Endothelial cell of umbilical vein (primary cell): ENCODE measurements at regions not wholly inside any gene's neighbourhood (a gene's known extent, or its start where the extent isn't known, plus 50 kb on each side); places are given as distances from the start of the nearest gene placed in this dataset.

Source experiments
- BruUV-seq: library from RNA; stranded (reverse); fragments of 400-500 nt; replicated peaks from 2 replicates; lab custom pipeline; 2021; lab: Mats Ljungman, UMichigan
- CTCF ChIA-PET: fragments of 300-600, 350-600 bp; sonication (Branson Sonifier 250); formaldehyde crosslinking; loops from one replicate; lab custom pipeline; 2021; ENCODE audit warnings: antibody characterized with exemption, inconsistent platforms; lab: Charles Lee
- POLR2A ChIA-PET: fragments of 300-600, 350-600 bp; sonication (Branson Sonifier 250); formaldehyde crosslinking; loops from one replicate; lab custom pipeline; 2021; ENCODE audit warnings: antibody characterized with exemption, inconsistent platforms; lab: Charles Lee
- DNase-seq: peaks from one replicate; pipeline ENCODE4 v3.0.0-alpha.2; 2011; ENCODE audit warnings: low read depth, low spot score
- FAIRE-seq: peaks from 2 replicates; lab custom pipeline; 2011; peaks lifted over from hg19 to GRCh38; lab: Jason Lieb, UNC
- H2AFZ ChIP-seq: 2 replicates; pipeline ENCODE4 v1.6.0; 2012; ENCODE audit warnings: low read depth, low read length, control low read depth, inconsistent platforms
- H3K27ac ChIP-seq: 2 replicates; pipeline ENCODE4 v1.5.1; 2011; ENCODE audit warnings: low read depth, mild to moderate bottlenecking, control low read depth, low read length, moderate library complexity; ENCODE audit not compliant: insufficient read depth
- H3K27me3 ChIP-seq, 2 experiments: 2 replicates each; pipeline versions ENCODE4 v1.6.0 to v1.6.1; 2011; ENCODE audit warnings: low read length in 2 of 2, mixed read lengths in 1 of 2; ENCODE audit not compliant: control insufficient read depth in 2 of 2, insufficient read depth in 2 of 2
- H3K36me3 ChIP-seq, 2 experiments: 2 replicates in 1 of 2; 3 replicates in 1 of 2; pipeline ENCODE4 v1.5.1; 2011; ENCODE audit warnings: low read length in 2 of 2, mild to moderate bottlenecking in 1 of 2, moderate library complexity in 1 of 2; ENCODE audit not compliant: control insufficient read depth in 2 of 2, insufficient read depth in 2 of 2; ENCODE audit errors: extremely low read depth in 1 of 2
- H3K4me1 ChIP-seq: 3 replicates; pipeline ENCODE4 v1.5.1; 2011; ENCODE audit warnings: mild to moderate bottlenecking, low read length; ENCODE audit not compliant: control insufficient read depth, insufficient read depth; ENCODE audit errors: extremely low read depth
- H3K4me2 ChIP-seq: 2 replicates; pipeline ENCODE4 v1.6.1; 2011; ENCODE audit warnings: low read length, control low read depth, mixed read lengths; ENCODE audit not compliant: insufficient read depth
- H3K4me3 ChIP-seq, 3 experiments: fragments of 200-600 bp in 1 of 3; sonication (generic), shearing (Covaris generic) in 1 of 3; replicated peaks in 1 of 3; 2 replicates each; pipeline ENCODE4 v1.5.1; 2011 to 2016; ENCODE audit warnings: control low read depth in 3 of 3, low read length in 3 of 3, mild to moderate bottlenecking in 2 of 3, inconsistent platforms in 1 of 3, low read depth in 1 of 3, moderate library complexity in 1 of 3; ENCODE audit not compliant: insufficient read depth in 1 of 3
- H3K79me2 ChIP-seq: 2 replicates; pipeline ENCODE4 v1.6.0; 2012; ENCODE audit warnings: low read length, inconsistent platforms; ENCODE audit not compliant: control insufficient read depth, insufficient read depth
- H3K9ac ChIP-seq: replicated peaks from 2 replicates; pipeline ENCODE3; 2011; ENCODE audit warnings: low read length, control low read depth; ENCODE audit not compliant: insufficient read depth; ENCODE audit errors: extremely low read depth
- H3K9me1 ChIP-seq: replicated peaks from 3 replicates; pipeline ENCODE4 v1.6.0; 2011; ENCODE audit warnings: mild to moderate bottlenecking, low read length; ENCODE audit not compliant: control insufficient read depth, insufficient read depth; ENCODE audit errors: extremely low read depth
- H3K9me3 ChIP-seq: replicated peaks from 2 replicates; pipeline ENCODE4 v1.5.1; 2012; ENCODE audit warnings: low read length, inconsistent platforms; ENCODE audit not compliant: control insufficient read depth, insufficient read depth
- H4K20me1 ChIP-seq: replicated peaks from 2 replicates; pipeline ENCODE3; 2011; ENCODE audit warnings: mild to moderate bottlenecking, low read length; ENCODE audit not compliant: control insufficient read depth, insufficient read depth; ENCODE audit errors: extremely low read depth
- EZH2 ChIP-seq: IDR thresholded peaks from 2 replicates; pipeline ENCODE4 v1.6.1; 2012; ENCODE audit warnings: borderline replicate concordance, low read depth, mild to moderate bottlenecking, moderate library complexity, low read length, inconsistent platforms; ENCODE audit not compliant: severe bottlenecking
- FOS ChIP-seq: IDR thresholded peaks from 2 replicates; pipeline ENCODE4 v1.6.1; 2011; ENCODE audit warnings: mild to moderate bottlenecking, low read length, moderate library complexity, borderline replicate concordance; ENCODE audit not compliant: insufficient read depth
- GATA2 ChIP-seq: IDR thresholded peaks from 2 replicates; pipeline ENCODE4 v1.7.0; 2011; ENCODE audit warnings: low read depth, mild to moderate bottlenecking, moderate library complexity, mixed read lengths, low read length; ENCODE audit not compliant: insufficient read length, insufficient read depth
- JUN ChIP-seq: IDR thresholded peaks from 2 replicates; pipeline ENCODE4 v1.6.1; 2011; ENCODE audit warnings: borderline replicate concordance, low read depth; ENCODE audit not compliant: insufficient read length, insufficient read depth
- MAX ChIP-seq: IDR thresholded peaks from 2 replicates; pipeline ENCODE4 v1.6.1; 2011; ENCODE audit not compliant: insufficient read depth, insufficient read length
- MYC ChIP-seq: IDR thresholded peaks from one replicate; pipeline ENCODE4 v1.6.1; 2011; ENCODE audit warnings: mild to moderate bottlenecking, low read depth, low read length
- POLR2A ChIP-seq: IDR thresholded peaks from 2 replicates; pipeline ENCODE4 v1.6.1; 2012; ENCODE audit warnings: low read depth, mild to moderate bottlenecking, control low read depth, low read length
- POLR2AphosphoS5 ChIP-seq: IDR thresholded peaks from 2 replicates; pipeline ENCODE4 v1.6.1; 2012; ENCODE audit warnings: low read depth, mild to moderate bottlenecking, control low read depth, low read length, moderate library complexity; ENCODE audit not compliant: insufficient read depth
- dilution Hi-C: fragments of 300-500 bp; cut with MboI; formaldehyde crosslinking; loops from one replicate; pipeline ENCODE4 v1.15.0; 2019; ENCODE audit warnings: low sequenced_read_pairs; ENCODE audit not compliant: extremely low pct_ligation_motif_present
- intact Hi-C: fragments of 100-400 bp; cut with micrococcal nuclease; formaldehyde crosslinking; loops from one replicate; pipeline ENCODE4 v1.10.0; 2022
- TF ChIP-seq, protein P1 (sequence below), 2 donors: IDR thresholded peaks; 1 replicate in 1 of 2; 2 replicates in 1 of 2; pipeline ENCODE4 v1.5.1; 2011; ENCODE audit warnings: low read length in 2 of 2, mild to moderate bottlenecking in 2 of 2, moderate library complexity in 2 of 2, control low read depth in 1 of 2, inconsistent platforms in 1 of 2, low read depth in 1 of 2; ENCODE audit not compliant: insufficient read depth in 1 of 2; ENCODE audit errors: extremely low read depth in 1 of 2

DNA sequence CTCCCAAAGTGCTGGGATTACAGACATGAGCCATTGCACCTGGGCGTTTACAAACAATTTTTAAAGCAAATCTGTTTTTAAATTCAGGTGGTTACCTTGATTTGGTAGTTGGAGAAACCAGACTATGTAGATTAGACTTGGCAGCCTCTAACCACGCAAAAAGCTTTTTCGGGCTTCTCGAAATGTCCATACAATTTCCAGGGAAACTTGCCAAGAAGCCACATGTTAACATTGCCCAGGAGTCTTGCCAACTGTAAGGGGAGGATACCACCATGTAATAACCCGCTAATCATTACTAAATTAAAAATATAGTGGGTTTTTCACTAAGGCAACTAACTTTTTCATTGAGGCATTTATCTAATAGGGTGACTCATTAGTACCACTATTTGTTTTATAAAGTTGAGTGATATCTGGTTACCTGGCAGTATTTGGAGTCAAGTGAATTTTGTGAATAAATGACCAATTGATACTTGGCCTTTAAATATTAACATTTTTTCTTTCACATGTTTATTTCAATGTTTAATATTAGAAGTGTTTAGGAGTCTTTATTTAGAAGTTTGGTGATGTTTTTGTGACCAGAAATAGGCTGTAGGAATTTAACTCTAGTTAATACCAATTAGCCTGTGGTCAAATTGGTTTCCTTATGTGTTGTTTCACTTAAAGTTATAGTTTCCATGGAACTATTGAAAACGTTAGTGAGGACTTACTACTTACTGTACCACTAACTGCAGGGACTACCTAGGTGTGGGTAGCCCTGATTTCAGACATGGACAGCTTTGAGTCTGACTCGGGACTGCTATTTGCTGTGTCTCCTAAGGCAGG, 61.3 kb downstream of the CLDN34 start:
- FAIRE-seq, result peak; percentile 24

More for the DNA sequence above, 61.3 kb downstream of the CLDN34 start:
- Histone ChIP-seq H3K79me2 (peaks cover 68% of the 10 kb centered on the region), H3K9me1 (no peaks in the 10 kb centered on the region), H4K20me1 (peaks cover 2% of the 10 kb centered on the region), H3K9me3 (no peaks in the 10 kb centered on the region), H3K27me3 (no peaks in the 10 kb centered on the region), H3K36me3 (no peaks in the 10 kb centered on the region), H3K4me3 (no peak overlapping the region), H2AFZ (no peak overlapping the region), H3K4me1 (peaks cover 5% of the 10 kb centered on the region), H3K9ac (no peak overlapping the region), H3K27ac (no peak overlapping the region), H3K4me2 (no peak overlapping the region)
- ChIA-PET POLR2A (no interaction called here), CTCF (interaction anchor here (1.2 kb wide), 1 partner anchor 91 kb away, joined by 3 read pairs; no protein-coding TSS in a partner anchor)
- dilution Hi-C loops (no loop called here), intact Hi-C loops (no loop called here)
- TF ChIP-seq EZH2 (no peak), FOS (no peak), MAX (no peak), POLR2AphosphoS5 (no peak), POLR2A (no peak), GATA2 (no peak), JUN (no peak), MYC (no peak)
- TF ChIP-seq, protein P1, sequence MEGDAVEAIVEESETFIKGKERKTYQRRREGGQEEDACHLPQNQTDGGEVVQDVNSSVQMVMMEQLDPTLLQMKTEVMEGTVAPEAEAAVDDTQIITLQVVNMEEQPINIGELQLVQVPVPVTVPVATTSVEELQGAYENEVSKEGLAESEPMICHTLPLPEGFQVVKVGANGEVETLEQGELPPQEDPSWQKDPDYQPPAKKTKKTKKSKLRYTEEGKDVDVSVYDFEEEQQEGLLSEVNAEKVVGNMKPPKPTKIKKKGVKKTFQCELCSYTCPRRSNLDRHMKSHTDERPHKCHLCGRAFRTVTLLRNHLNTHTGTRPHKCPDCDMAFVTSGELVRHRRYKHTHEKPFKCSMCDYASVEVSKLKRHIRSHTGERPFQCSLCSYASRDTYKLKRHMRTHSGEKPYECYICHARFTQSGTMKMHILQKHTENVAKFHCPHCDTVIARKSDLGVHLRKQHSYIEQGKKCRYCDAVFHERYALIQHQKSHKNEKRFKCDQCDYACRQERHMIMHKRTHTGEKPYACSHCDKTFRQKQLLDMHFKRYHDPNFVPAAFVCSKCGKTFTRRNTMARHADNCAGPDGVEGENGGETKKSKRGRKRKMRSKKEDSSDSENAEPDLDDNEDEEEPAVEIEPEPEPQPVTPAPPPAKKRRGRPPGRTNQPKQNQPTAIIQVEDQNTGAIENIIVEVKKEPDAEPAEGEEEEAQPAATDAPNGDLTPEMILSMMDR (IDR thresholded peaks at IDR 0.05; ENCODE audit: extremely low read depth in 1 of 2, insufficient read depth in 1 of 2, low read depth in 1 of 2, low read length in 2 of 2), result no peak
- DNase-seq, result no peak
- BruUV-seq, result no TSS peak
